ENCODE measurements at regions not wholly inside any gene's neighbourhood (a gene's known extent, or its start where the extent isn't known, plus 50 kb on each side); places are given as distances from the start of the nearest gene placed in this dataset.
A peak's percentile ranks its signal among the peaks of the same experiment; 100 is the strongest.

- H2BK12ac ChIP-seq (ENCODE audit: low read length in 2 of 2) = no peak overlapping the region
- H3K4me3 ChIP-seq (ENCODE audit: insufficient read depth in 1 of 2, low read depth in 1 of 2, low read length in 2 of 2) = no peak overlapping the region
- H3K4ac ChIP-seq (ENCODE audit: low read depth in 1 of 2, low read length in 2 of 2) = no peak overlapping the region
- no CpG with 5 or more reads among the region's 2 CpGs for WGBS
- H3K4me1 ChIP-seq (ENCODE audit: control insufficient read depth, insufficient read depth, low read depth, low read length) = no peaks in the 10 kb centered on the region
- no peak overlapping the region for H3K9ac ChIP-seq (ENCODE audit: low read length)
- no peaks in the 10 kb centered on the region for H3K27me3 ChIP-seq (ENCODE audit: control insufficient read depth in 1 of 2, insufficient read depth in 1 of 2, low read length in 2 of 2)
- no peak overlapping the region for H4K91ac ChIP-seq (ENCODE audit: low read length)
- H4K8ac ChIP-seq (ENCODE audit: low read length) = no peak overlapping the region
- no peaks in the 10 kb centered on the region for H3K36me3 ChIP-seq (ENCODE audit: control insufficient read depth in 1 of 2, insufficient read depth in 2 of 2, low read depth in 1 of 2, low read length in 2 of 2)
- H2BK120ac ChIP-seq (ENCODE audit: low read depth, low read length) = no peak overlapping the region
- no peak overlapping the region for H3K14ac ChIP-seq (ENCODE audit: low read length in 2 of 2)
- H2BK5ac ChIP-seq (ENCODE audit: low read depth, low read length, poor library complexity, severe bottlenecking) = no peak overlapping the region
- peak; percentile 4 for DNase-seq
- no peak overlapping the region for H2AFZ ChIP-seq (ENCODE audit: low read depth, low read length)
- H2AK5ac ChIP-seq (ENCODE audit: low read length, severe bottlenecking) = no peak overlapping the region
- no peak overlapping the region for H2BK15ac ChIP-seq (ENCODE audit: low read depth, poor library complexity, severe bottlenecking)
- no peak overlapping the region for H3K18ac ChIP-seq (ENCODE audit: low read depth in 1 of 2, low read length in 2 of 2)
- H3K9me3 ChIP-seq (ENCODE audit: control insufficient read depth, low read length) = no peaks in the 10 kb centered on the region
- no peak overlapping the region for H3K27ac ChIP-seq (ENCODE audit: low read length, poor library complexity, severe bottlenecking)
- no peaks in the 10 kb centered on the region for H3K79me1 ChIP-seq (replicated peaks; ENCODE audit: low read length, poor library complexity, severe bottlenecking)
- H3K23ac ChIP-seq (ENCODE audit: low read length in 2 of 2) = no peak overlapping the region
- no peak overlapping the region for H3K4me2 ChIP-seq (ENCODE audit: low read length, poor library complexity, severe bottlenecking)
Observed at GRCh38 chr3:95154766-95155165, 1091.9 kb downstream of the NSUN3 start.

- Histone ChIP-seq H2AK5ac (ENCODE audit: low read length, severe bottlenecking) (no peak overlapping the region), H4K91ac (ENCODE audit: low read length) (no peak overlapping the region), H3K36me3 (ENCODE audit: control insufficient read depth in 1 of 2, insufficient read depth in 2 of 2, low read depth in 1 of 2, low read length in 2 of 2) (no peaks in the 10 kb centered on the region), H2BK15ac (ENCODE audit: low read depth, poor library complexity, severe bottlenecking) (no peak overlapping the region), H3K27ac (ENCODE audit: low read length, poor library complexity, severe bottlenecking) (no peak overlapping the region), H3K4me3 (ENCODE audit: insufficient read depth in 1 of 2, low read depth in 1 of 2, low read length in 2 of 2) (no peak overlapping the region), H3K4me1 (ENCODE audit: control insufficient read depth, insufficient read depth, low read depth, low read length) (no peaks in the 10 kb centered on the region), H3K4ac (ENCODE audit: low read depth in 1 of 2, low read length in 2 of 2) (no peak overlapping the region), H3K79me1 (replicated peaks; ENCODE audit: low read length, poor library complexity, severe bottlenecking) (no peaks in the 10 kb centered on the region), H2AFZ (ENCODE audit: low read depth, low read length) (no peak overlapping the region), H3K9ac (ENCODE audit: low read length) (no peak overlapping the region), H3K27me3 (ENCODE audit: control insufficient read depth in 1 of 2, insufficient read depth in 1 of 2, low read length in 2 of 2) (no peaks in the 10 kb centered on the region), H2BK120ac (ENCODE audit: low read depth, low read length) (no peak overlapping the region), H3K23ac (ENCODE audit: low read length in 2 of 2) (no peak overlapping the region), H4K8ac (ENCODE audit: low read length) (no peak overlapping the region), H2BK12ac (ENCODE audit: low read length in 2 of 2) (no peak overlapping the region), H3K14ac (ENCODE audit: low read length in 2 of 2) (no peak overlapping the region), H3K4me2 (ENCODE audit: low read length, poor library complexity, severe bottlenecking) (no peak overlapping the region), H3K18ac (ENCODE audit: low read depth in 1 of 2, low read length in 2 of 2) (no peak overlapping the region), H3K9me3 (ENCODE audit: control insufficient read depth, low read length) (no peaks in the 10 kb centered on the region), H2BK5ac (ENCODE audit: low read depth, low read length, poor library complexity, severe bottlenecking) (no peak overlapping the region)
- 83% methylated on average over 1 of the region's 1 CpG for WGBS
- no peak for DNase-seq
Observed at GRCh38 chr3:95162794-95163193, 1099.9 kb downstream of the NSUN3 start.

GRCh38 chr3:95167748-95168147 lies 1104.9 kb downstream of the NSUN3 start:
- H4K91ac ChIP-seq (ENCODE audit: low read length) = no peak overlapping the region
- H2AFZ ChIP-seq (ENCODE audit: low read depth, low read length) = no peak overlapping the region
- H3K18ac ChIP-seq (ENCODE audit: low read depth in 1 of 2, low read length in 2 of 2) = no peak overlapping the region
- no peak overlapping the region for H3K23ac ChIP-seq (ENCODE audit: low read length in 2 of 2)
- H2AK5ac ChIP-seq (ENCODE audit: low read length, severe bottlenecking) = no peak overlapping the region
- H3K9me3 ChIP-seq (ENCODE audit: control insufficient read depth, low read length) = no peaks in the 10 kb centered on the region
- no peak for DNase-seq
- H2BK120ac ChIP-seq (ENCODE audit: low read depth, low read length) = no peak overlapping the region
- H2BK12ac ChIP-seq (ENCODE audit: low read length in 2 of 2) = no peak overlapping the region
- 100% methylated on average over 1 of the region's 4 CpGs for WGBS
- no peaks in the 10 kb centered on the region for H3K36me3 ChIP-seq (ENCODE audit: control insufficient read depth in 1 of 2, insufficient read depth in 2 of 2, low read depth in 1 of 2, low read length in 2 of 2)
- H3K9ac ChIP-seq (ENCODE audit: low read length) = no peak overlapping the region
- H2BK5ac ChIP-seq (ENCODE audit: low read depth, low read length, poor library complexity, severe bottlenecking) = no peak overlapping the region
- no peak overlapping the region for H3K4ac ChIP-seq (ENCODE audit: low read depth in 1 of 2, low read length in 2 of 2)
- H3K4me1 ChIP-seq (ENCODE audit: control insufficient read depth, insufficient read depth, low read depth, low read length) = no peaks in the 10 kb centered on the region
- H3K27ac ChIP-seq (ENCODE audit: low read length, poor library complexity, severe bottlenecking) = no peak overlapping the region
- no peak overlapping the region for H3K4me3 ChIP-seq (ENCODE audit: insufficient read depth in 1 of 2, low read depth in 1 of 2, low read length in 2 of 2)
- no peak overlapping the region for H4K8ac ChIP-seq (ENCODE audit: low read length)
- no peak overlapping the region for H3K14ac ChIP-seq (ENCODE audit: low read length in 2 of 2)
- H3K4me2 ChIP-seq (ENCODE audit: low read length, poor library complexity, severe bottlenecking) = no peak overlapping the region
- H3K79me1 ChIP-seq (replicated peaks; ENCODE audit: low read length, poor library complexity, severe bottlenecking) = no peaks in the 10 kb centered on the region
- H3K27me3 ChIP-seq (ENCODE audit: control insufficient read depth in 1 of 2, insufficient read depth in 1 of 2, low read length in 2 of 2) = no peaks in the 10 kb centered on the region
- H2BK15ac ChIP-seq (ENCODE audit: low read depth, poor library complexity, severe bottlenecking) = no peak overlapping the region

GRCh38 chr3:95168526-95168925 lies 1105.7 kb downstream of the NSUN3 start:
- WGBS = 98% methylated on average over 7 of the region's 7 CpGs
- no peak overlapping the region for H4K8ac ChIP-seq (ENCODE audit: low read length)

More at GRCh38 chr3:95168526-95168925, 1105.7 kb downstream of the NSUN3 start:
- Histone ChIP-seq H3K18ac (ENCODE audit: low read depth in 1 of 2, low read length in 2 of 2) (no peak overlapping the region), H2BK120ac (ENCODE audit: low read depth, low read length) (no peak overlapping the region), H3K4me1 (ENCODE audit: control insufficient read depth, insufficient read depth, low read depth, low read length) (no peaks in the 10 kb centered on the region), H3K9me3 (ENCODE audit: control insufficient read depth, low read length) (no peaks in the 10 kb centered on the region), H4K91ac (ENCODE audit: low read length) (no peak overlapping the region), H3K4ac (ENCODE audit: low read depth in 1 of 2, low read length in 2 of 2) (no peak overlapping the region), H2AK5ac (ENCODE audit: low read length, severe bottlenecking) (no peak overlapping the region), H3K27ac (ENCODE audit: low read length, poor library complexity, severe bottlenecking) (no peak overlapping the region), H3K27me3 (ENCODE audit: control insufficient read depth in 1 of 2, insufficient read depth in 1 of 2, low read length in 2 of 2) (no peaks in the 10 kb centered on the region), H2BK5ac (ENCODE audit: low read depth, low read length, poor library complexity, severe bottlenecking) (no peak overlapping the region), H3K79me1 (replicated peaks; ENCODE audit: low read length, poor library complexity, severe bottlenecking) (no peaks in the 10 kb centered on the region), H3K4me2 (ENCODE audit: low read length, poor library complexity, severe bottlenecking) (no peak overlapping the region), H3K23ac (ENCODE audit: low read length in 2 of 2) (no peak overlapping the region), H2AFZ (ENCODE audit: low read depth, low read length) (no peak overlapping the region), H3K9ac (ENCODE audit: low read length) (no peak overlapping the region), H2BK15ac (ENCODE audit: low read depth, poor library complexity, severe bottlenecking) (no peak overlapping the region), H3K14ac (ENCODE audit: low read length in 2 of 2) (no peak overlapping the region), H2BK12ac (ENCODE audit: low read length in 2 of 2) (no peak overlapping the region), H3K4me3 (ENCODE audit: insufficient read depth in 1 of 2, low read depth in 1 of 2, low read length in 2 of 2) (no peak overlapping the region), H3K36me3 (ENCODE audit: control insufficient read depth in 1 of 2, insufficient read depth in 2 of 2, low read depth in 1 of 2, low read length in 2 of 2) (no peaks in the 10 kb centered on the region)
- DNase-seq = no peak
